ENCODE measurements at regions not wholly inside any gene's neighbourhood (a gene's known extent, or its start where the extent isn't known, plus 50 kb on each side); places are given as distances from the start of the nearest gene placed in this dataset.

- Histone ChIP-seq H3K9me3 (replicated peaks in 1 of 2; ENCODE audit: control insufficient read depth in 1 of 2, insufficient read depth in 1 of 2, low read length in 2 of 2) (peaks cover 9 to 11% of the 10 kb centered on the region in 2 donors), H3K27me3 (ENCODE audit: control insufficient read depth in 2 of 2, insufficient read depth in 2 of 2, low read length in 2 of 2) (no peaks in the 10 kb centered on the region), H3K4me1 (ENCODE audit: control insufficient read depth in 1 of 2, insufficient read depth in 2 of 2, low read length in 2 of 2) (no peaks in the 10 kb centered on the region), H3K9ac (ENCODE audit: insufficient read depth, low read length, poor library complexity, severe bottlenecking) (no peak overlapping the region), H3K4me2 (replicated peaks; ENCODE audit: extremely low read depth, low read length, poor library complexity, severe bottlenecking) (no peak overlapping the region), H3K36me3 (replicated peaks in 1 of 2; ENCODE audit: control insufficient read depth in 1 of 2, insufficient read depth in 2 of 2, low read length in 2 of 2) (no peaks in the 10 kb centered on the region), H4K20me1 (ENCODE audit: insufficient read depth, low read length) (no peaks in the 10 kb centered on the region), H2AFZ (ENCODE audit: insufficient read depth, low read depth, low read length, poor library complexity, severe bottlenecking) (no peak overlapping the region), H3K79me2 (ENCODE audit: insufficient read depth, low read length) (no peaks in the 10 kb centered on the region), H3K27ac (ENCODE audit: low read depth in 1 of 2, low read length in 2 of 2) (no peak overlapping the region), H3K4me3 (replicated peaks in 1 of 3; ENCODE audit: low read depth in 2 of 3, low read length in 3 of 3) (no peak overlapping the region)
- no peak for TF ChIP-seq CTCF (IDR thresholded peaks at IDR 0.05)
- intact Hi-C loops (cut with micrococcal nuclease): no loop called here
- DNase-seq: no peak
- Mint-ChIP-seq H3K27ac (no peak overlapping the region), H3K9me3 (peaks cover 0 to 21% (median 3%) of the 10 kb centered on the region in 7 donors), H3K27me3 (ENCODE audit: low read depth in 3 of 3) (no peaks in the 10 kb centered on the region), H3K4me1 (no peaks in the 10 kb centered on the region), H3K4me3 (no peak overlapping the region), H3K36me3 (no peaks in the 10 kb centered on the region)
Measured at GRCh38 chr2:35255826-35256225, 1099.8 kb upstream of the CRIM1 start.

GRCh38 chr2:35251156-35251555 is 1104.4 kb upstream of the CRIM1 start:
- Histone ChIP-seq H3K4me1 (ENCODE audit: control insufficient read depth in 1 of 2, insufficient read depth in 2 of 2, low read length in 2 of 2) (no peaks in the 10 kb centered on the region), H3K36me3 (replicated peaks in 1 of 2; ENCODE audit: control insufficient read depth in 1 of 2, insufficient read depth in 2 of 2, low read length in 2 of 2) (no peaks in the 10 kb centered on the region), H3K9ac (ENCODE audit: insufficient read depth, low read length, poor library complexity, severe bottlenecking) (no peak overlapping the region), H3K27me3 (ENCODE audit: control insufficient read depth in 2 of 2, insufficient read depth in 2 of 2, low read length in 2 of 2) (no peaks in the 10 kb centered on the region), H3K4me3 (replicated peaks in 1 of 3; ENCODE audit: low read depth in 2 of 3, low read length in 3 of 3) (no peak overlapping the region), H2AFZ (ENCODE audit: insufficient read depth, low read depth, low read length, poor library complexity, severe bottlenecking) (no peak overlapping the region), H3K9me3 (replicated peaks in 1 of 2; ENCODE audit: control insufficient read depth in 1 of 2, insufficient read depth in 1 of 2, low read length in 2 of 2) (peaks cover 12 to 21% of the 10 kb centered on the region in 2 donors), H3K4me2 (replicated peaks; ENCODE audit: extremely low read depth, low read length, poor library complexity, severe bottlenecking) (no peak overlapping the region), H3K79me2 (ENCODE audit: insufficient read depth, low read length) (no peaks in the 10 kb centered on the region), H4K20me1 (ENCODE audit: insufficient read depth, low read length) (no peaks in the 10 kb centered on the region), H3K27ac (ENCODE audit: low read depth in 1 of 2, low read length in 2 of 2) (no peak overlapping the region)
- Mint-ChIP-seq H3K4me3 (no peak overlapping the region), H3K27me3 (ENCODE audit: low read depth in 3 of 3) (no peaks in the 10 kb centered on the region), H3K27ac (no peak overlapping the region), H3K36me3 (no peaks in the 10 kb centered on the region), H3K9me3 (peaks cover 0 to 24% (median 3%) of the 10 kb centered on the region in 7 donors), H3K4me1 (no peaks in the 10 kb centered on the region)
- intact Hi-C loops (cut with micrococcal nuclease): no loop called here
- no peak for TF ChIP-seq CTCF (IDR thresholded peaks at IDR 0.05)
- no CpG with 5 or more reads among the region's 3 CpGs for WGBS (ENCODE audit: insufficient coverage)
- DNase-seq: no peak

Data from CD14-positive monocyte (primary cell).